OCI-LY7 (cell line): ENCODE measurements at regions not wholly inside any gene's neighbourhood (a gene's known extent, or its start where the extent isn't known, plus 50 kb on each side); places are given as distances from the start of the nearest gene placed in this dataset.
"Not testable (repeated sequence)": the region's sequence is repeated elsewhere in the genome, so short reads cannot be mapped to it uniquely, and the experiment has no call there.

Experiments
- BruUV-seq: library from RNA; stranded (reverse); fragments of 400-500 nt; replicated peaks from 2 replicates; lab custom pipeline; 2021; lab: Mats Ljungman, UMichigan
- CTCF ChIA-PET: fragments of 300-600 bp; sonication (Branson Sonifier 250); formaldehyde crosslinking; loops from one replicate; lab custom pipeline; 2022; ENCODE audit warnings: antibody characterized with exemption; ENCODE audit not compliant: unreplicated experiment; lab: Charles Lee
- POLR2A ChIA-PET: fragments of 300-600 bp; sonication (Branson Sonifier 250); formaldehyde crosslinking; loops from one replicate; lab custom pipeline; 2022; ENCODE audit warnings: antibody characterized with exemption; lab: Charles Lee
- DNase-seq: peaks from one replicate; pipeline ENCODE4 v3.0.0-alpha.2; 2015; ENCODE audit warnings: low spot score
- H2AFZ ChIP-seq: fragments of 200-600 bp; sonication (generic), shearing (Covaris generic); 2 replicates; pipeline ENCODE4 v1.6.1; 2014; ENCODE audit warnings: mild to moderate bottlenecking, antibody characterized with exemption, low read length, moderate library complexity
- H3K27ac ChIP-seq: fragments of 200-600 bp; sonication (generic); 2 replicates; pipeline ENCODE4 v1.5.1; 2014; ENCODE audit warnings: mixed run types, low read depth, mild to moderate bottlenecking, moderate library complexity, low read length, inconsistent platforms; ENCODE audit not compliant: poor library complexity, severe bottlenecking
- H3K36me3 ChIP-seq: fragments of 200-600 bp; sonication (generic); 2 replicates; pipeline ENCODE4 v1.6.1; 2014; ENCODE audit warnings: mild to moderate bottlenecking, antibody characterized with exemption, low read length, moderate library complexity, mixed read lengths; ENCODE audit not compliant: insufficient read depth
- H3K4me1 ChIP-seq: fragments of 200-600 bp; sonication (generic); 2 replicates; pipeline ENCODE4 v1.5.1; 2014; ENCODE audit warnings: mild to moderate bottlenecking, low read length; ENCODE audit not compliant: insufficient read depth, poor library complexity, severe bottlenecking
- H3K4me2 ChIP-seq: fragments of 200-600 bp; sonication (generic); 2 replicates; pipeline ENCODE4 v1.6.1; 2014; ENCODE audit warnings: mild to moderate bottlenecking, low read length
- H3K4me3 ChIP-seq: fragments of 200-600 bp; sonication (generic); 2 replicates; pipeline ENCODE4 v1.5.1; 2014; ENCODE audit warnings: mild to moderate bottlenecking, low read depth, low read length; ENCODE audit not compliant: poor library complexity, severe bottlenecking
- H3K79me2 ChIP-seq: fragments of 200-600 bp; sonication (generic); 2 replicates; pipeline ENCODE4 v1.6.1; 2016; ENCODE audit warnings: low read depth, mild to moderate bottlenecking, low read length, moderate library complexity, mixed read lengths; ENCODE audit not compliant: insufficient read depth
- H3K9me2 ChIP-seq: fragments of 200-600 bp; sonication (generic); 2 replicates; pipeline ENCODE4 v1.6.1; 2016; ENCODE audit warnings: mild to moderate bottlenecking, low read length, mixed read lengths; ENCODE audit not compliant: insufficient read depth
- H3K9me3 ChIP-seq: fragments of 200-600 bp; sonication (generic); 2 replicates; pipeline ENCODE4 v1.6.1; 2014; ENCODE audit warnings: mild to moderate bottlenecking, mixed run types, low read length, mixed read lengths
- H4K20me1 ChIP-seq: fragments of 200-600 bp; sonication (generic); 2 replicates; pipeline ENCODE4 v1.6.1; 2014; ENCODE audit warnings: mild to moderate bottlenecking, antibody characterized with exemption, low read length, moderate library complexity, mixed read lengths; ENCODE audit not compliant: insufficient read depth
- CTCF ChIP-seq: fragments of 200-600 bp; sonication (generic); conservative IDR thresholded peaks from 2 replicates; pipeline ENCODE4 v1.5.1; 2014; ENCODE audit warnings: mild to moderate bottlenecking, antibody characterized with exemption, low read length, moderate library complexity, mixed read lengths
- EZH2phosphoT487 ChIP-seq: fragments of 200-600 bp; sonication (generic); IDR thresholded peaks from 2 replicates; pipeline ENCODE4 v1.6.1; 2018; ENCODE audit warnings: low read depth, borderline replicate concordance, mild to moderate bottlenecking, mixed run types, antibody characterized with exemption, low read length, moderate library complexity, mixed read lengths
- intact Hi-C: fragments of 100-400 bp; cut with micrococcal nuclease; formaldehyde crosslinking; loops from one replicate; pipeline ENCODE4 v1.10.0; 2022; ENCODE audit not compliant: unreplicated experiment

- Histone ChIP-seq H3K36me3 (no peaks in the 10 kb centered on the region), H3K9me3 (no peaks in the 10 kb centered on the region), H3K4me3 (no peak overlapping the region), H2AFZ (no peak overlapping the region), H3K4me2 (no peak overlapping the region), H3K27ac (no peak overlapping the region), H4K20me1 (no peaks in the 10 kb centered on the region), H3K79me2 (no peaks in the 10 kb centered on the region), H3K4me1 (no peaks in the 10 kb centered on the region), H3K9me2 (no peaks in the 10 kb centered on the region)
- POLR2A ChIA-PET, result no interaction called here
- no TSS peak for BruUV-seq
- CTCF ChIA-PET, result no interaction called here
- DNase-seq, result no peak
- intact Hi-C loops, result no loop called here
- TF ChIP-seq CTCF (no peak), EZH2phosphoT487 (no peak)
Observed at GRCh38 chr1:78743626-78744025, 94.0 kb downstream of the IFI44 start.

- TF ChIP-seq CTCF (no peak), EZH2phosphoT487 (no peak)
- intact Hi-C loops, result no loop called here
- H2AFZ ChIP-seq, result no peak overlapping the region
- ChIA-PET CTCF (no interaction called here), POLR2A (no interaction called here)
- no peak overlapping the region for H3K4me3 ChIP-seq
- no peak for DNase-seq
- H3K27ac ChIP-seq, result no peak overlapping the region
- H3K4me1 ChIP-seq, result no peaks in the 10 kb centered on the region
- no peaks in the 10 kb centered on the region for H3K9me3 ChIP-seq
- no TSS peak for BruUV-seq
- H3K9me2 ChIP-seq, result no peaks in the 10 kb centered on the region
- no peaks in the 10 kb centered on the region for H3K79me2 ChIP-seq
- no peaks in the 10 kb centered on the region for H4K20me1 ChIP-seq
- no peak overlapping the region for H3K4me2 ChIP-seq
- no peaks in the 10 kb centered on the region for H3K36me3 ChIP-seq
Observed at GRCh38 chr1:78745111-78745510, 95.5 kb downstream of the IFI44 start.

GRCh38 chr1:78753679-78754078 is 104.0 kb downstream of the IFI44 start:
- POLR2A ChIA-PET, BruUV-seq, H2AFZ ChIP-seq: not testable (repeated sequence)

More at GRCh38 chr1:78753679-78754078, 104.0 kb downstream of the IFI44 start:
- DNase-seq, H3K4me2 ChIP-seq, H3K4me3 ChIP-seq, H3K4me1 ChIP-seq, H4K20me1 ChIP-seq, H3K36me3 ChIP-seq, H3K9me3 ChIP-seq, H3K27ac ChIP-seq, intact Hi-C loops, CTCF ChIA-PET, H3K79me2 ChIP-seq, H3K9me2 ChIP-seq: not testable (repeated sequence)
